Activated CD8-positive, alpha-beta memory T cell treated with anti-CD3 and anti-CD28 coated beads, Interleukin-2, amount 10 ng/mL, durations not matched to agents 7 days and 5 days (primary cell): ENCODE measurements at regions not wholly inside any gene's neighbourhood (a gene's known extent, or its start where the extent isn't known, plus 50 kb on each side); places are given as distances from the start of the nearest gene placed in this dataset.
"Not testable (repeated sequence)": the region's sequence is repeated elsewhere in the genome, so short reads cannot be mapped to it uniquely, and the experiment has no call there.

Source experiments
- ATAC-seq: fragments of 150-1000 bp; cut with Tn5 transposase; one replicate; pipeline ENCODE4 v1.10.0; 2021; ENCODE audit warnings: moderate library complexity
- CTCF ChIA-PET: fragments of 350-600 bp; sonication (Branson Sonifier 250); formaldehyde crosslinking; loops from one replicate; lab custom pipeline; 2021; ENCODE audit warnings: antibody characterized with exemption; lab: Charles Lee
- DNase-seq: peaks from one replicate; pipeline ENCODE4 v3.0.0-alpha.2; 2020
- H3K27ac Mint-ChIP-seq: one replicate; pipeline ENCODE4 v1.8.0; 2021; ENCODE audit warnings: mild to moderate bottlenecking, mixed read lengths
- H3K27me3 Mint-ChIP-seq: one replicate; pipeline ENCODE4 v1.8.0; 2021; ENCODE audit warnings: mixed read lengths
- H3K36me3 Mint-ChIP-seq: one replicate; pipeline ENCODE4 v1.8.0; 2021; ENCODE audit warnings: mild to moderate bottlenecking, mixed read lengths
- H3K4me1 Mint-ChIP-seq: one replicate; pipeline ENCODE4 v1.8.0; 2021; ENCODE audit warnings: mixed read lengths
- H3K4me3 Mint-ChIP-seq: one replicate; pipeline ENCODE4 v1.8.0; 2021; ENCODE audit warnings: mild to moderate bottlenecking, moderate library complexity, mixed read lengths
- H3K9me3 Mint-ChIP-seq: one replicate; pipeline ENCODE4 v1.8.0; 2022; ENCODE audit warnings: low read depth, mixed read lengths

DNA sequence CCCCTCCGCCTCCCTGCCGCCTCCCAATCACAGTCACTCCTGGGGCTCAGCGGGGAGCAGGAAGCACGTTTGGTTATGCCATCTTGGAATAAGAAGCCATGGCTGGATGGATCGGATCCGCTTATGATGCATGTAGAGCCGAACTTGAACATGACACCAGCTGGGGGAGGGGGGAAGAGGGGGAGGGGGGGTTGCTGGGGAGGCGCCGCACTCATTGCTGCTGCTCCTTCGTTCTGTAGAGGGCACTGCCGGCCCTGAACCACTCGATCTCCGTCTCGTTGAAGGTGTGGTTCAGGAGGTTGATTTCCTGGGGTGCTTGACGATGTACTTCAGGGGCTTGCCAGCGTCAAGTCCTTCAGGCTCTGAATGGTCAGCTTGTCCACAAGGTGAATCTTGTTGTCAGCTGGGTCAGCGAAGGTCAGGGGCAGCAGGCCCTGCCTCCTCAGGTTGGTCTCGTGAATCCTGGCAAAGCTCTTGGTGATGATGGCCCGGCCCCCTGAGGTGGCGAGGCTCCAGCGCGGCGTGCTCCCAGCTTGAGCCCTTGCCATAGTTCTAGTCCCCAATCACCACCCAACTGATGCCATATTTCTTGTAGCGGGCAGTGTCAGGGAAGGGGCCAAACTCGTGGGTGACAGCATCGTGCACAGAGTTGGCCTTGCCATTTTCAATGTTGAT lies 476.9 kb upstream of the ISX start:
- no peak for ATAC-seq
- Mint-ChIP-seq H3K4me3 (no peak overlapping the region), H3K27me3 (no peaks in the 10 kb centered on the region), H3K9me3 (peaks cover 15% of the 10 kb centered on the region), H3K36me3 (no peaks in the 10 kb centered on the region), H3K4me1 (no peaks in the 10 kb centered on the region), H3K27ac (no peak overlapping the region)
- no peak for DNase-seq
- CTCF ChIA-PET, result no interaction called here

DNA sequence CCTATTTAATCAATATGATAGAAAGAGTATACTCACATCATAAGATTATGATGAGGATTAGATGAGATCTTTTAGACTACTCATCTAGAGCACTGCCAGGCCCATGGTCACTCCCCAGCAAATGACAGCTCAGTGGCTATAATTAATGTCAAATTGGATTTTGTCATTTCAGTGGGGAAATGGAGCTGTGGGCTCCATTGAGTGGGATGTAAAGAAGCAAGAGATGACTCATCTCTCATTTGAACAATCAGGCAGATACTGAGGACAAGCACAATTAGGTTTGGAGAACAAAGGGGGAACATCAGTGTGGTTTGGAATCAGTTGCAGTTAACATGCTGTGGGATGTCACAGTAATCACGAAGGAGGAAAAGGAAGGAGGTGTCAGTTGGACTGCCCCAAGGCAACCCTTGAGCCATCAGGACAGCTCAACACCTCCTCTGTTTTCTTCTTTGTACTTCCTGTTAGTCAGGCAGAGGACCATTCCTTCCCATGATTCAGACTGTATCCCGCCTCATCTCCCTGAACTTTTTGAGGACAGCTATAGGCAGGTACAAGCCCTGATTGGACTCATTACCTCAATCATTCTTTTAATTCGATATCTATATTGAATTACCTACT lies 473.7 kb upstream of the ISX start:
- no peak for DNase-seq
- Mint-ChIP-seq H3K27ac (no peak overlapping the region), H3K4me1 (no peaks in the 10 kb centered on the region), H3K4me3 (no peak overlapping the region), H3K9me3 (peaks cover 19% of the 10 kb centered on the region), H3K36me3 (no peaks in the 10 kb centered on the region), H3K27me3 (no peaks in the 10 kb centered on the region)
- CTCF ChIA-PET, result no interaction called here
- ATAC-seq, result no peak

DNA sequence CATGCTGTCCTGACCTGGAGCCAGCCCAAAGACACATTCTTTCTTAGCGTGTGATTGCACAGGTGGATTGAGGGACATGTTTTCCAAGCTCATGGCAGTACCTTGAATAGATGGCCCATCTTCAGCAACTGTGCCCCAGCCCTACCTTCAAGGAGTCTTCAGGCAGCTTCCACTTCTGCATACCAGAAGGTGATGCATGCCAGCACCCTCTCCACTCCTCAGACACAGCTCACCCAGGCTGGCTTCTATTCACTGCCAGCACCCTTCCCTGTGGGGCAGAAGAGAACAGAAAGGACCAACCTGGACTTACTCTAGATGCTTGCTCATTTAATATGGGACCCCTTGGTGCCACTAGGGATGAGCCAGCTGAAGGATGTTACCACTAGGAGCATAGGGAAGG lies 466.4 kb upstream of the ISX start:
- H3K9me3 Mint-ChIP-seq, result peaks cover 8% of the 10 kb centered on the region
- no peak overlapping the region for H3K4me3 Mint-ChIP-seq
- ATAC-seq (no peak), DNase-seq (no peak)
- H3K4me1 Mint-ChIP-seq, result no peaks in the 10 kb centered on the region
- no peak overlapping the region for H3K27ac Mint-ChIP-seq
- no peaks in the 10 kb centered on the region for H3K36me3 Mint-ChIP-seq
- CTCF ChIA-PET, result no interaction called here
- no peaks in the 10 kb centered on the region for H3K27me3 Mint-ChIP-seq

DNA sequence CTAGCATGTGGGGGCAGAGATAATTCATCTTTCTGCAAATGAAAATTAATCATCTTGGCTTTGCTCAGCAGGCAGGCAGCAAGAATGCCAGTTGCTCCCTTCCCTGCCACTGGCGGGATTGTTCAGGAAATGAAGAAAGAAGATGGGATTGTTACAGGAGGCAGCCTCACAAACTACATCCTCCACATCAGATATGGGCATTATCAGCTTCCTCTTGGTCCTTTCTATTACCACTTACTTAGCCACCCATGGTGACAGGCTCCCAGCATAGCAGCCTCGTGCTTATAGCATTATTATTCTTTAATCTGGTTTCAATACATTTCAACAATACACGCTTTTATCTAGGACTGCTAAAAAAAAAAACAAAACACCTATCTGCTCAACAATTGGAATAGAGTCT lies 461.6 kb upstream of the ISX start:
- Mint-ChIP-seq H3K9me3 (no peaks in the 10 kb centered on the region), H3K36me3 (no peaks in the 10 kb centered on the region), H3K4me3 (no peak overlapping the region), H3K27ac (no peak overlapping the region), H3K27me3 (no peaks in the 10 kb centered on the region), H3K4me1 (no peaks in the 10 kb centered on the region)
- CTCF ChIA-PET, result no interaction called here
- DNase-seq (no peak), ATAC-seq (no peak)

DNA sequence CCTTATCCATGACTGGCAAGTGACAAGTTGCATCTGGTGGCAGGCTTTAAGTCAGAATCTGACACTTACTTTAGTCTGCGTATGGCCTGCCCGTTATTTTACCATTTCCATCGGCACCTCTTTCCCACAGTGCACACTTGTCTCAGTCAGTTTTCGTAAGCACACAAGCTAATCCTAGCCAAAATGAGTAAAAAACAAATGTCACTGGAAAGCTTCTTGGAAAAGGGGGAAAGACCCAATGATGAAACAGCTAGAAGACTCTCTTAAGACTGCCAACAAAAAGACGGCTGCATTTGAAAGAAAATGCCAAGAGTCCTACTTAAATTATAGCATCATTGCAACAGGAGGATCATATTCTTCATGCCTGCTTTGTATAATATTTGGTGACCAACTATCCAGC lies 457.9 kb upstream of the ISX start:
- Mint-ChIP-seq H3K27me3 (no peaks in the 10 kb centered on the region), H3K9me3 (peaks cover under 1% of the 10 kb centered on the region), H3K36me3 (no peaks in the 10 kb centered on the region), H3K27ac (no peak overlapping the region), H3K4me3 (no peak overlapping the region), H3K4me1 (no peaks in the 10 kb centered on the region)
- DNase-seq, result no peak
- no peak for ATAC-seq
- CTCF ChIA-PET, result no interaction called here

DNA sequence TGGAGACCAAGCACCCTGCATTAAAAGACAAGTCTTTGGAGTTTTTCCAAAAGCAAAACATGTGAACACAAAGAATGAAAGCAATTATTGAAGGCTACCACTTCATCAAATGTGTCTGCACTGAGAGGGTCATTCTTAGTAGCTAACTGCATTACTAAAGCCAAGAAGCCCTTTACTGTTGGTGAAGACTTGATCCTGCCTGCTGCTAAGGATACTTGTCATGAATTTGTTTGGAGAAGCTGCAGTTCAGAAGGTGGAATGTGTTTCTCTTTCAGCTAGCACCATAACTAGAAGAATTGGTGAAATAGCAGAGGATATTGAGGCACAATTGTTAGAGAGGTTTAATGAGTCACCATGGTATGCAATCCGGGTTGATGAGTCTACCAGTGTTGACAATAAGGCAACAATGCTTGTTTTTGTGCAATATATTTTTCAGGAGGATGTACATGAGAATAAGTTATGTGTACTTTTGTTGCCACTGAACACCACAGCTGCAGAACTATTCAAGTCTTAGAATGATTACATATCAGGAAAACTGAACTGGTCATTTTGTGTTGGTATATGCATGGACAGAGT lies 457.3 kb upstream of the ISX start:
- Mint-ChIP-seq H3K9me3 (peaks cover 3% of the 10 kb centered on the region), H3K27ac (no peak overlapping the region), H3K27me3 (no peaks in the 10 kb centered on the region), H3K36me3 (no peaks in the 10 kb centered on the region), H3K4me1 (no peaks in the 10 kb centered on the region), H3K4me3 (no peak overlapping the region)
- ATAC-seq, result no peak
- no peak for DNase-seq
- CTCF ChIA-PET, result no interaction called here

DNA sequence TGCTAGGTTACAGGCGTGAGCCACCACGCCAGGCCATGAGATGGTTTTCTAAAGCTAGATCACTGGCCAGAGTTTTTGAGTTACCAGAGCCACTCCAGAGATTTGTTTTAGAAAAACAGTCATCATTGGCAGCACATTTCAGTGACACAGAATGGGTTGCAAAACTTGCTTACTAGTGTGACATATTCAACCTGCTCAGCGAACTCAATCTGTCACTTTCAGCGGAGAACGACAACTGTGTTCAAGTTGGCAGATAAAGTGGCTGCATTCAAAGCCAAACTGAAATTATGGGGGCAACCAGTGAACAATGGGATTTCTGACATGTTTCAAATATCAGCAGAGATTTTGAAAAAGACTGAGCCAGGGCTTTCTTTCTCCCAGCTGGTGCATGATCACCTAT lies 456.3 kb upstream of the ISX start:
- no peak for DNase-seq
- Mint-ChIP-seq H3K27me3 (no peaks in the 10 kb centered on the region), H3K9me3 (peaks cover 3% of the 10 kb centered on the region), H3K4me1 (no peaks in the 10 kb centered on the region), H3K36me3 (no peaks in the 10 kb centered on the region), H3K27ac (no peak overlapping the region), H3K4me3 (no peak overlapping the region)
- no peak for ATAC-seq
- CTCF ChIA-PET, result no interaction called here

DNA sequence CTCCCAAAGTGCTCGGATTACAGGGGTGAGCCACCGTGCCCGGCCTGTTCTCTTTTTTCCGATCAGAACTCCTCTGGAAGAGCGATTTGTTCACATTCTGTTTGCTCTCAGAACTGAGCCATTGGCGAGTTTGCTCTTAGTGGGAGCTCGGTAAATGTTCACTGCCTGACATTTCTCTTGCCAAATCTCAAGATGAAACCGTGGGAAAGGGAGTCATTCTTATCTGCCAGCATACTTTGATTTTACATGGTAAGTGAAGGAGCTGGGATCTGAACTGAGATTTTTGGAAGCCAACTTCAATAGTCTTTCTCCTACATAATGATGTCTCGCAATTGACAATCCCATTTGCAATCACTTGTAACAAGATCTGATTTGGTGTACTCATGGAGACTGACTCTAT lies 445.8 kb upstream of the ISX start:
- DNase-seq, result no peak
- H3K4me3 Mint-ChIP-seq, result no peak overlapping the region
- peaks cover 2% of the 10 kb centered on the region for H3K9me3 Mint-ChIP-seq
- no peaks in the 10 kb centered on the region for H3K27me3 Mint-ChIP-seq
- no peaks in the 10 kb centered on the region for H3K36me3 Mint-ChIP-seq
- no peak for ATAC-seq
- CTCF ChIA-PET, result no interaction called here
- no peaks in the 10 kb centered on the region for H3K4me1 Mint-ChIP-seq
- no peak overlapping the region for H3K27ac Mint-ChIP-seq

DNA sequence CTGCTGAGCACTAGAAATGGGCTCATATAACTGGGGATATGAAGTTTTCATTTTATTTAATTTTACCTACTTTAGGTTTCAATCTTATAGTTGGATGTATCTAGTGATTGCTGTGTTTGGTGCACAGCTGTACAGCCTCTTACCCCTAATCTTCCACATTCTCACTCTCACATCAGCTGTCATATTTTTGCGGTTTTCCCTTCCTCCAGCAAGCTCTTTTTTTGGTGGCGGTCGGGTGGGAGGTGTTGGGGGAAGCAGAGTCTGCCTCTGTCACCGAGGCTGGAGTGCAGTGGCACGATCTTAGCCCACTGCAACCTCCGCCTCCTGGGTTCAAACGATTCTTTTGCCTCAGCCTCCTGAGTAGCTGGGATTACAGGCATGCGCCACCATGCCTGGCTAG lies 445.1 kb upstream of the ISX start:
- H3K27ac Mint-ChIP-seq, result no peak overlapping the region
- DNase-seq, result no peak
- H3K9me3 Mint-ChIP-seq, result peaks cover 2% of the 10 kb centered on the region
- CTCF ChIA-PET, result no interaction called here
- no peaks in the 10 kb centered on the region for H3K27me3 Mint-ChIP-seq
- no peak for ATAC-seq
- no peak overlapping the region for H3K4me3 Mint-ChIP-seq
- no peaks in the 10 kb centered on the region for H3K4me1 Mint-ChIP-seq
- no peaks in the 10 kb centered on the region for H3K36me3 Mint-ChIP-seq

DNA sequence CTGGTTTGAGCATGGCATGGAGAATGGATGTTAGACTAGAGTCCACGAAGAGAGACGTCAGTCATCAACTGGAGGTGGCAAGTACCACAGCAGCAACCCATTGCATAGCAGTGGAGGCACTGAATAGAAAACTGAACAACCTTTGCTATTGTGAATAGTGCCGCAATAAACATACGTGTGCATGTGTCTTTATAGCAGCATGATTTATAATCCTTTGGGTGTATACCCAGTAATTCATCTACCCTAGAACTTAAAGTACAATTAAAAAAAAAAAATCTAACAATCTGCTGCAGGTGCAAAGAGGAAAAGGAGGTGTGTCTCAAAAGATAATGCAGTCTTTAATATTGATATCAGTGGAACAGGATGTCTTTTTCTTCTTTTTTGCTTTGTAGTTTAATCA lies 443.4 kb upstream of the ISX start:
- H3K27ac Mint-ChIP-seq, result no peak overlapping the region

DNA sequence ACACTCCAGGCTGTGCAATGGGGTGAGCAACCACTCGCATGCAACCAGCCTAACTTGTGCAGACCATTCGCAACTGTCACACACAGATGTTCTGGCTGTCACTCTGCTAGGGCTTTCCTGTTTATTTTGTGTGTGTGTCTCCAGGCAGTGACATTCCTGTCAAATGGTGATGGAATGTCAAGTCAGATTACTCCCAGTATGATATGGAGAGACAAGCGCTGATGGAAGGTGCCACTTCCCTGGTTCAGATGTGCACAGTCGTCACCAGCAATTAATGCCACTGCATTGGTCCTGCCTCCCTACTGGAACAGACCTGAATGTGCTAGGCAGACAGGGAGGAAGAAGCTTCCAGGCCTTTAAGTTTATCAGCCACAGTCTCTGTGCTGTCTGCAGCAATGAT lies 442.4 kb upstream of the ISX start:
- peaks cover 7% of the 10 kb centered on the region for H3K9me3 Mint-ChIP-seq
- H3K27ac Mint-ChIP-seq, result no peak overlapping the region
- H3K27me3 Mint-ChIP-seq, result no peaks in the 10 kb centered on the region
- no peak overlapping the region for H3K4me3 Mint-ChIP-seq
- CTCF ChIA-PET, result no interaction called here
- DNase-seq (no peak), ATAC-seq (no peak)
- H3K36me3 Mint-ChIP-seq, result no peaks in the 10 kb centered on the region
- H3K4me1 Mint-ChIP-seq, result no peaks in the 10 kb centered on the region

More for the DNA sequence above, 443.4 kb upstream of the ISX start:
- H3K36me3 Mint-ChIP-seq, result no peaks in the 10 kb centered on the region
- DNase-seq (no peak), ATAC-seq (no peak)
- no peaks in the 10 kb centered on the region for H3K27me3 Mint-ChIP-seq
- H3K4me3 Mint-ChIP-seq, result no peak overlapping the region
- H3K4me1 Mint-ChIP-seq, result no peaks in the 10 kb centered on the region
- CTCF ChIA-PET, result no interaction called here
- peaks cover 4% of the 10 kb centered on the region for H3K9me3 Mint-ChIP-seq

DNA sequence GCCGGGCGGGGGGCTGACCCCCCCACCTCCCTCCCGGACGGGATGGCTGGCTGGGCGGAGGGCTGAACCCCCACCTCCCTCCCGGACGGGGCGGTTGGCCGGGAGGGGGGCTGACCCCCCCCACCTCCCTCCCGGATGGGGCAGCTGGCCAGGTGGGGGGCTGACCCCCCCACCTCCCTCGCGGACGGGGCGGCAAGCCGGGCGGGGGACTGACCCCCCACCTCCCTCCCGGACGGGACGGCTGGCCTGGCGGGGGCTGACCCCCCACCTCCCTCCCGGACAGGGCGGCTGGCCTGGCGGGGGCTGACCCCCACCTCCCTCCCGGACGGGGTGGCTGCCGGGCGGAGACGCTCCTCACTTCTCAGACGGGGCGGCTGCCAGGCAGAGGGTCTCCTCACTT lies 440.1 kb upstream of the ISX start:
- not testable (repeated sequence) for H3K27me3 Mint-ChIP-seq, H3K4me1 Mint-ChIP-seq

DNA sequence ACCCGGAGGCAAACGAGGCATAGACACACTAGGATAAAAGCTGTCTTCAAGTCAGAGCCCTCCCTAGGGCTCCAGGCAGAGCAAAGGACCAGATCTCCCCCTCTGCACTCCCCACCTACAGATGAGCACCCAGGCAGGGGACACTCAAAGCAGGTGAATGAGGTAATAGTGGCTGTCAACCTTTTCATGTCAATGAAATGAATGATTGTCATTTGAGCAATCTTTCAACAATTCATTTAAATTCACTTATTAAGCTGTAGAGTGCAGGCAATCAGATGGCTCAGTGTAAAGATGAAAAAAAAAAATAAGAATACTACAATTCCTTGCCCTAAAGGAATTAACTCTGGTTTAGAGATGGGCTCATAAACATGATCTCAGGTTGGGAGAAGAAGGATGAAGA lies 427.8 kb upstream of the ISX start:
- Mint-ChIP-seq H3K27me3 (no peaks in the 10 kb centered on the region), H3K4me1 (no peaks in the 10 kb centered on the region), H3K27ac (no peak overlapping the region), H3K9me3 (no peaks in the 10 kb centered on the region), H3K4me3 (no peak overlapping the region), H3K36me3 (no peaks in the 10 kb centered on the region)
- CTCF ChIA-PET, result no interaction called here
- ATAC-seq, result no peak
- DNase-seq, result no peak

More for the DNA sequence above, 440.1 kb upstream of the ISX start:
- ATAC-seq, DNase-seq, H3K27ac Mint-ChIP-seq, H3K36me3 Mint-ChIP-seq, H3K9me3 Mint-ChIP-seq, CTCF ChIA-PET, H3K4me3 Mint-ChIP-seq: not testable (repeated sequence)

DNA sequence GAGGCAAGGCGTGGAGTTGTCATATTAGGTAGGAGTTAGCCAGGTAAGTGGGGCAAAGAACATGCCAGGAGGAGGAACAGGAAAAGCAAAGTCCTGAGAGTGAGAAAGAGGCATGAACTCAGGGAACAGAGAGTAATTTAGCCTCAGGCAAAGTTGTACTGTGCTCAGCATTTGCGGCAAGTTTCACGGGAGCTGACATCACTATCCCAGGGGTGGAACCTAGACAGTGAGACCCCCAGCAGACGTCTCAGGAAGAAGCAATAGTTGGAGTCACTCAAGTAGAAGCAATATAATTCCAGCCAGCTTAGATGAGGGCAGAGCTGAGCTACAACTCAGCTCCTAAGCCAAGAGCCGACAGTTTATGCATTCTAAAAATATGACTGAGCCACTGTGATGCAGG lies 426.0 kb upstream of the ISX start:
- CTCF ChIA-PET, result no interaction called here
- ATAC-seq (no peak), DNase-seq (no peak)
- Mint-ChIP-seq H3K27ac (no peak overlapping the region), H3K4me1 (no peaks in the 10 kb centered on the region), H3K27me3 (no peaks in the 10 kb centered on the region), H3K36me3 (no peaks in the 10 kb centered on the region), H3K9me3 (no peaks in the 10 kb centered on the region), H3K4me3 (no peak overlapping the region)
